ENCODE measurements at regions not wholly inside any gene's neighbourhood (a gene's known extent, or its start where the extent isn't known, plus 50 kb on each side); places are given as distances from the start of the nearest gene placed in this dataset.
"Not testable (repeated sequence)": the region's sequence is repeated elsewhere in the genome, so short reads cannot be mapped to it uniquely, and the experiment has no call there.

- DNase-seq, result no peak
These were observed 56.4 kb upstream of the RBMS1 start for GRCh38 chr2:160550048-160550447.

- no peak for DNase-seq
These were observed 57.7 kb upstream of the RBMS1 start for GRCh38 chr2:160551259-160551658.

DNA sequence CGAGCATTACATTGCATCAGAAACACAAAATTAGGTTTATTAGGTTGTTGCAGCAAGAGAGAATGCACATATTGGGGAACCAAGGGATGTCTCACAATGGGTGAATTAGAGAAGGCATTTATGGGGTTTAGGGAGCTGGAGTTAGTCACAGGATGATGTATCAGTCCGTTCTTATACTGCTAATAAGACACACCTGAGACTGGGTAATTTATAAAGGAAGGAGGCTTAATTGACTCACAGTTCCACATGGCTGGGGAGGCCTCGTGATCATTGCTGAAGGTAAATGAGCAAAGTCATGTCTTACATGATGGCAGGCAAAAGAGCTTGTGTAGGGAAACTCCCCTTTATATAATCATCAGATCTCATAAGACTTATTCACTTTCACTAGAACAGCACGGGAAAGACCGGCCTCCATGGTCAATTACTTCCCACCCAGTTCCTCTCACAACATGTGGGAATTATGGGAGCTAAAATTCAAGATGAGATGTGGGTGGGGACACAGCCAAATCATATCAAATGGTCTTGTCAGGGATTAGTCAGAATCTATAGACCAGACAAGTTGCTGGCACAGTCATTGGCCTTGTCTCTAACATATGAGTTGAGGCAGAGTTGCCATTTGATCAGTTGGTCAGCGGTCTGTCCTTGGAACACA, 61.9 kb upstream of the RBMS1 start:
- no peak for DNase-seq

- peak; percentile 38 to 40 for DNase-seq
These were observed 64.3 kb upstream of the RBMS1 start for GRCh38 chr2:160557903-160558302.

DNA sequence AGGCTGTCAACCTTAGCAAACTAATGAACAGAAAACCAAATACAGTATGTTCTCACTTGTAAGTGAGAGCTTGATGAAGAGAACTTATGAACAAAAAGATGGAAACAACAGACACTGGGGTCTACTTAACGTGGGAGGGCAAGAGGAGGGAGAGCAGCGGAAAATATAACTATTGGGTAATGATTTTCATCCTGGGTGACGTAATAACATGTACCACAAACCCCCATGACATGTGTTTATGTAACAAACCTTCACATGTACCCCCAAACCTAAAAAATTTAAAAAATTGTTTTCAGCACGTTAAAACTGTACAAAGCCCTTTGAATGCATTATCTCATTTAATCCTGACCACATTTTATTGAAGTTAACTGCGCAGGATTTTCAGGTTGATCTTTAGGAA, 64.9 kb upstream of the RBMS1 start:
- DNase-seq, result no peak

- DNase-seq, result no peak
These were observed 68.1 kb upstream of the RBMS1 start for GRCh38 chr2:160561551-160562295.

DNA sequence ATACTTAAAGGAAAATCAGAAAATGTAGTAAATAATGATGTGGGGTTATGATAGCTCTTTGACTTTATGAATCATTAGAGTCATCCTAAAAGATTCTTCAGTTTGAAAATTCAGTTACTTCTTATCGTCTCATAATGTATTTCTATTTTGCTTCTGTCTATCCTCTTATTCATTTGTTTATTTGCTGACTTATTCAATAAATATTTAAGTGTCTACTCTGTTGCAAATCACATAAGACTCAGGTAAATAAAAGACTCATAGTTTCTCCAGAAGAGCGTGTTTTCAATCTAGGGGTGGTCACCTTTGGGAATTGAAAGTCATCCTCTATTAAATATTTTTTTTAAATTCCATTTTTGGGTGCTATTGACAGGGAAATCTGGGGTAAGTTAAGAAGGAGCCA, 69.1 kb upstream of the RBMS1 start:
- DNase-seq, result no peak

DNA sequence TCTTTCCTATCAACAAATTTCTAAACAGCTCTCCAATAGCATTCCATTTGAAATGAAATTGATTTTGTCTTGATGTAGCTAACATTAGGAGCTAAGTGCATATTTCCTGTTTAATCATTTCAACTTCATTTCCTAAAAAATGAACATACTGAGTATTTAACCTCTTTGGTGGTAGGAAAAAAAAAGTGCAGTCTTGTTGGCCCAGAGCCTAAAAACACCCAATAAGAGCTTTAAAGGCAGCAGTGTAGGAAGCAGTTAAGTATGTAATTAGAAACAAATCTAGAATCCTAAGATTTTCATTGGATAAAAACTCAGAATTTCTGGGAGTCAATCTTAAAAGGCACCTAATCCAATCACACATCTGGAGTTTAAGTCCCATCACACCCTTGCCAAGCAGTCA, 71.0 kb upstream of the RBMS1 start:
- DNase-seq, result no peak

- DNase-seq, result no peak
These were observed 71.7 kb upstream of the RBMS1 start for GRCh38 chr2:160565099-160565845.

DNA sequence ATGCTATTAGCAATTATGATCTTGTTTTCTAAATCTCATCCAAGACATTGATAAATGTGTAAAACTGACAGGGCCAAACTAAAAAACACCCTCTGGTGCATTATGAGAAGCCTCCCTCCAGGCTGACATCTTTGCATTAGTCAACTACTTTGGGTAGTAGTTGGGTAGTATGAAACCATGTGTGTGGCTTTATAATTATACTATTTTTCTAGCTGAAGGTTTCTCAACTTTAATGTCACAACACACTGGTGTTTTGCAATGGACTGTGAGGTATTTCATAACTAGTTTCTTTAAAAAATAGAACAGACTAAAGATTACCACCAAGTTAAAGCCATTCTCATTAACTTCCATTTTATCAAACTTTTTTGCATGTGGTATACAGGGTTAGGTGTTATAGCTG, 73.1 kb upstream of the RBMS1 start:
- no peak for DNase-seq

DNA sequence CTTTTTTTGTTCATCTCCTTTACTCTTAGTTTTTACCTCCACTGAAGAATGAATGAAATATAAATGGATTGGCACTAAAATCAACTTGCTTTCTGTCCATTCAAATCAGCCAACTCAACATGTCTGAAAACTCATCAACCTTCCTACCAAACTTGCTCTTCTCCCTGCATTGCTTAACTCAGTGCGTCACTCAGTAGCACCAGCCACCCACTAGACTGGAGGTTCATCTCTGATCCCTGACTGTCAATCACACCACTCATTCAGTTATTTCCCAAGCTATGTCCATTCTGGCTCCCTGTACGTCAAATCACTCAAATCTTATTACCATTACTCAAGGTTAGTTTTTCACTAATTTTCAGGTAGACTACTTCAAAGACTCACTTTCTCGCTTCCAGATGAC, 75.2 kb upstream of the RBMS1 start:
- DNase-seq, result no peak

DNA sequence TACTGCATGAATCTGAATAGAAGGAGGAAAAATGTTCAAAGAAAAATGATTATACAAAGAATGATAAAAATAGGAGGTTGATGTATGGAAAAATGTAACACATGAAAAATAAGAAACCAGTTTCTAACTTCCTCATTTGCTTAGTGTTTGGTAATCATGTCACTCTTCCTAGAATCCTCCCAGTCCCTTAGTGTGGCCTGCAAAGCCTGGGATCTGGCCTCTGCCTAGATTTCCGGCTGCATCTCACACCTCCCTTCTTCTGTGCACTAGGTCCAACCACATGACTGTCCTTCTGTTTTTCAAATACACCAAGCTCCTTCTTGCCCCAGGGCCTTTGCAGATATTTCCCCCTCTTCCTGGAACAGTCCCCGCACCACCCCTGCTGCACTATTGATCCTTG, 76.8 kb upstream of the RBMS1 start:
- DNase-seq, result no peak

GRCh38 chr2:160574468-160575140, 81.0 kb upstream of the RBMS1 start:
- no peak for DNase-seq

DNA sequence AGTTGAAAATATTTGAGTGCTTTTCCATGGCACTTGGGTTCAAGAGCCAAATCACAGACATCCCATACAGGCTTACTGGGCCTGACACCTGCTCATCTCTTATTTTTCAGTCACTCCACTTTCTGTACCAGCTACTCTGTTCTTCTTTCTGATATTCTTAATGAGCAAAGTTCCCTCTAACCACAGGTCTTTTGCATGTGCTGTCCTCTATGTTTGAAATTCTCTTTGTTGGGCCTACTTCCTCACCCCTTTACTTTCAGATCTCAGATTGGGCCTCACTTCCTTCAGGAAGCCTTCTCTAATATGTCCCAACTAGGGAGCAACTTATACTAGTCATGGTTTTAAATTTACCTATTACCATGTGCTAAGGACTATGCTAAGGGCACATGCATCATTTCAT, 81.8 kb upstream of the RBMS1 start:
- DNase-seq, result no peak

DNA sequence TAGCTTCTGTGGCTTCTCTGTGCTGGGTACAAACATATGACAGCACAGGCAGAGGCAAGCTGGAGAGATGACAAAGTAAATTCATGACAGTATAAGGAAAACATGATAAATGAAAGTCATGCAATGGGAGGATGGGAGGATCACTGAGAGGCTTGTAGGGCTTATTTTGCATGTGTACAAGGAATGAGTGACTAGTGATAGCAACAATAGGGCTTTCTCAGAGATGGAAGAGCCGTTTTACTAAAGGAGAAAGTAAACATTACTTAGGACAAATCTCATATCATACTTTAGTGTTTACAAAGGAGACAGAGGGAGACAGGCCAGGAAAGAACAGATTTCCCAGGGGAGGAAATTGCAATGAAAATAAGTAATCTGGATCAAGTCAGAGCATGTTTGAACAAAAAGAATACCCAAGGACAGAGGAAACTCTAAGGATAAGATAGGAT, 82.5 kb upstream of the RBMS1 start:
- DNase-seq, result no peak

DNA sequence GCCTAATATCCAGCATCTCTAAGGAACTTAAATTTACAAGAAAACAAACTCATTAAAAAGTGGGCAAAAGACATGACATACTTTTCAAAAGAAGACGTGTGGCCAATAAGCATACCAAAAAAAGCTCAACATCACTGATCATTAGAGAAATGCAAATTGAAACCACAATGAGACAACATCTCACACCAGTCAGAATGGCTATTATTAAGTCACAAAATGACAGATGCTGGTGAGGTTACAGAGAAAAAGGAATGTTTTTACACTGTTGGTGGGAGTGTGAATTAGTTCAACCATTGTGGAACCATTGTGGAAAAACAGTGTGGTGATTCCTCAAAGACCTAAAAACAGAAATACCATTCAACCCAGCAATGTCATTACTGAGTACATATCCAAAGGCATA, 83.5 kb upstream of the RBMS1 start:
- DNase-seq, result not testable (repeated sequence)

DNA sequence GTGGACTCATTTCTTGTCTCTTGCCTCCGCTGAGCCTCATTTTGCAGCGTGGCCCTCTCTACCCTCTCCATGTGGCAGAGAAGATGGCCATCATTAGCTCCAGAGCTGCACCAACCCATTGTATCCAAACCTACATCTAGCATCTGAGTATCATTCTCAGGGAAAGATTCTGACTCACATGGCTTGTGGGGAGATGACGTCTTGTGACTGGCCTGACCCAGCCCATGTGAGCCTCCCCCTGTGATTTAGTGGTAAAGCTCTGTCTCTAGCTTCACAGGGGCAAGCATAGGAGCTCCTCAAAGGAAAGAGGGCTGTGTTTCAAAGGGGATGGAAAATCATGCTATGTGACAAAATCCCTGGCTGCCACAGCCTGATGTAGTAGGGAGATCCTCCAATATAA, 87.4 kb upstream of the RBMS1 start:
- no peak for DNase-seq

DNA sequence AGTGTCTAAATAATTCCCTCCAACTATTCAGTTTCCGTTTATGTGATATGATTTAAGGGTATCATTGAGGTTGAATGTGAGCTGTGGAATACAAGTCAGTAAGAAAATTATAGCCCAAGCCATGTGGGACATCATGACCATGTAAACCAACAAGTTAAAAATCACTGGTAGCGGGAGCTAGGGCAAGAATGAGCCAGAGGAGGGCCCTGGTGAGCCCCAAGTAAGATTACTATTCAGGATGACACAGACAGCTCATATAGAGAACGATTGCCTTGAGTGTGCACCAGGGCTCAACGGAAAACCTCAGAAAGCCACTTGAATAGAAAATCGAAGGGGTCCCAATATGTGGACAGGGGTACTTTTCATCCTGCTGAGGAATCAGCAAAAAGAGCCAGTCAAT, 87.8 kb upstream of the RBMS1 start:
- DNase-seq, result peak in 1 of 2 experiments; percentile 20

- DNase-seq, result no peak
These were observed 88.5 kb upstream of the RBMS1 start for GRCh38 chr2:160582081-160582480.

DNA sequence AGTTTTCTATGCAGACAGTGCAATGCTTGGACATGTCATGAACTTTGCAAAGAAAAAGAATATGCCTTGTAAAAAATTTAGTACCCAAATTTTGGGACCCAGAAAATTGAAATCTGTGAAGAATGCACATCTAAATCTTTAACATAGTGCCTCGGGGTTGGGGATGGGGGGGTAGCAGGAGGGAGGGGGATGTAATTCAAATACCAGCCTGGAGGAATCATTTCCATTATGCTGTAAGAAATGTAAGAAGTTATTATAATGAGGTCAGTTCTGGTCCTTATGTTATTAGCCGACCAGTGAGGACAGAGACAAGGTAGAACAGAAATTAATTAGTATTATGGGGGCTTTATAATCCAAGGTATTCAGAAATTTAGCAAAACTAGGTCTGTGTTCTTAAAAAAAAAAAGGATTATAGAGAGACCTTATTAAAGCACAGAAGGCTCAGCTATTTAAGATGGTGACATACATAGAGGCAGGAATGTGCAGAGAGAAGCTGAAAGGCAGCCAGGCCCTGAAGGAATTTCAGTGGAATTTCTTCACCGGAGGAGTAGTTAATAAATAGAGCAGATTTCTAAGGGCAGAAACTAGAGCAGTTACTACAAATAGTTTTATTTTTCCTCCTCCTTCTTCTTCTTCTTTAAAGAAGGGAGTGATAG, 89.0 kb upstream of the RBMS1 start:
- no peak for DNase-seq

GRCh38 chr2:160583146-160583535, 89.5 kb upstream of the RBMS1 start:
- no peak for DNase-seq

DNA sequence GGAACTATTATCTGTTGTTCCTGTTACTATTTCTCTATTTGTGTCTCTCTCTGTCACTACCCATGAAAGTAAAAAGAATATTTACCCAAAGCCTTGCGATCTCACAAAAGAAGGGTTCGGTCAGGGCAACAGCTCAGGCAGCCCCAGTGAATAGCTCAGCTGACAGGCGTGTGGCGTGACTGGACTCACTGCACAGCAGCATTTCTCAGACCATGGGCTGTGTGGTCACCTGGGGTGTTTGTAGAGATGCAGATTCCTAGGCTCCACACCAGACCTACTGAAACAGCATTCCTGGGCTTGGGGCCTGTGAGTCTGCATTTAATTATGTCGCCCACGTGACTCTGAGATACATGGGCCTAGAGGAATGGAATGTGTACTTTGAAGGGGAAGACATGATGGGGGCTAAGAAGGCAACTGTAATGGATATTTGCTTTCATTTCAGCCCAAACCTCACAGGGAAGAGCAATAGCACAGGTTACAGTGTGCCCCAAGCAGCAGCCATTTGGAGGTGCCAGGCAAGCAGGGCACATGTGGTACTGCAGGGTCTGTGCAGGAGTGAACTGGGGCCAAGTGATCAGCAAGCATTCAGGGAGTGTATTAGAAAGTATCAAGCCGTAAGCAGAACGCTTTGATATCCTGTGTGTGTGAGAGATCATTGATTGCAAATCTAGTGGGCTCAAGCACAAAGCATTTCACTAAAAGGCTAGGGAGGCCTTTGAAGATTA, 90.4 kb upstream of the RBMS1 start:
- no peak for DNase-seq

Data from NCI-H526 (cell line).